GM19467 (cell line): ENCODE measurements at regions not wholly inside any gene's neighbourhood (a gene's known extent, or its start where the extent isn't known, plus 50 kb on each side); places are given as distances from the start of the nearest gene placed in this dataset.
A peak's percentile ranks its signal among the peaks of the same experiment; 100 is the strongest.

Experiments used
- ATAC-seq: cut with Tn5 transposase; IDR thresholded peaks from one replicate; pipeline ENCODE4 v1.9.1; 2021; ENCODE audit warnings: mild to moderate bottlenecking, moderate library complexity; ENCODE audit not compliant: unreplicated experiment

- ATAC-seq: no peak
Measured at GRCh38 chr2:198315791-198316630, 511.6 kb downstream of the PLCL1 start.

- no peak for ATAC-seq
Measured at GRCh38 chr2:198314559-198315153, 510.3 kb downstream of the PLCL1 start.

DNA sequence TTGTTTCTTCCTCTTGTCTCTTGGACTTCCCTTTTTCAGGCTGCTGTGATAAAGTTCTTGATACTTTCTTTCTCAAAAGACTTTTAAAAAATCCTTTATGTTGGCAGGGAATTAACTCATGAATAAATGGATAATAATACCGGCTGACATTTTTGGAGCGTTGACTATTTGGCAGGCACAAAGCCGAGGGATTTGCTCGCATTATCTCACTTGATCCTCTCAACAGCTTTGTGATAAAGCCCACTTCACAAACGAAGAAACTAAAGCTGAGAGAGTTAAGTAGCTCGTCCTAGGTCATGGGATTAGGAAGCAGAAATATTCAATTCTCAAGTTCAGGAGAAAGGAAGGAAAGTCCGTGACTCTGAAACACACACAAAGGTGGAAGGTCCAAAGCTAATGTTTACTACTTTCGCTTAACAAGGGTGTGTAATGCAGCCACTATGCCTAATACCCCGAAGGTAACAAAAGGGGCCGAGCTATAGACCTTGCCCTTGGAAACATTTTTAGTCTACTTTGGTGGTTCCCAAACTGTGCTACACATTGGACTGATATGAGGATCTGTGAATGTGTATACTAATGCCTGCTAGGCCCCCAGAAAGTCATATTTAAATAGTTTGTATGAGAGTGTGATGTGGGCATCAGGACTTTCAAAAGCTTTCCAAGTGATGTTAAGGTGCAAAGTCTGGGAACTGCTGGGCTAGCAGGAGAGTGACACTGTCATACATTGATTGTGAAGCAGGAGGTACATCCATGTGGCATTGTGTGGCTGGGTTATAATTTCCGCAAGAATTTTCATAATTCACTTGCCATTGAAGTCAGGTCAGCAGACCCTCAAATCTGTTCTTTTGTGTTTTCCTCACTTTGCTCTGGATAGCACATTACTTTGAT is 508.4 kb downstream of the PLCL1 start:
- no peak for ATAC-seq

DNA sequence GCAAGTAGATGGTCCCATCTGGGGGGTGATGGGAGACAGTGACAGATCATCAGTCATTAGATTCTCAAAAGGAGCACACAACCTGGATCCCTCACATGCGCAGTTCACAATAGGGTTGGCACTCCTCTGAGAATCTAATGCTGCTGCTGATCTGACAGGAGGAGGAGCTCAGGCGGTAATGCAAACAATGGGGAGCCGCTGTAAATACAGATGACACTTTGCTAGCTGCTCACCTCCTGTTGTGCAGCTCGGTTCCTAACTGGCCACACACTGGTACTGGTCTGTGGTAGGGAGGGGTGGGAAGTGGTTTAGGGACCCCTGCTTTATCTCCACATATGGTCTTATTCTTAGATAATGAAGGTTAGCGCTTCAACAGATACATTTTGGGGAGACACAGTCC is 506.6 kb downstream of the PLCL1 start:
- no peak for ATAC-seq

GRCh38 chr2:198309673-198310280 is 505.4 kb downstream of the PLCL1 start:
- ATAC-seq: no peak

GRCh38 chr2:198309081-198309480 is 504.7 kb downstream of the PLCL1 start:
- no peak for ATAC-seq

- no peak for ATAC-seq
Measured at GRCh38 chr2:198308368-198308767, 504.0 kb downstream of the PLCL1 start.

DNA sequence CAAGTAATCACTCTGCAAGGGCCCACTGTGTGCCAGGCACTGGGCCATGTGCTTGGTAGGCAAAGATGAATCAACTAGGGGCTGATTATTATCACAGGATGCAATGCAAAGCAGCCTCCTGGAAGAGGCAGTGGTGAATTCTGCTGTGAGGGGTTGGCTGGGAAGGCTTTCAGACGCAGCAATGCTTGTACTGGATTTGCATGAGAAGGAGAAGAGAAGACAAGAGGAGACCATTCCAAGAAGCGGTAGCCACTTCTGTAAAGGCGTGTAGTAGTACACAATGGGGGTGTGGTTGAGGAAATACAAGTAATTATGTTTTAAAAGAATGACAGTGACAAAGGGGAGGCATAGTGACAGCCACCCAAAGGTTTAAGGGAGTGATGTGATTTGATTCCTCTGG is 502.7 kb downstream of the PLCL1 start:
- ATAC-seq: no peak

- ATAC-seq: no peak
Measured at GRCh38 chr2:198304859-198305258, 500.5 kb downstream of the PLCL1 start.

- ATAC-seq: no peak
Measured at GRCh38 chr2:198297350-198297749, 493.0 kb downstream of the PLCL1 start.

DNA sequence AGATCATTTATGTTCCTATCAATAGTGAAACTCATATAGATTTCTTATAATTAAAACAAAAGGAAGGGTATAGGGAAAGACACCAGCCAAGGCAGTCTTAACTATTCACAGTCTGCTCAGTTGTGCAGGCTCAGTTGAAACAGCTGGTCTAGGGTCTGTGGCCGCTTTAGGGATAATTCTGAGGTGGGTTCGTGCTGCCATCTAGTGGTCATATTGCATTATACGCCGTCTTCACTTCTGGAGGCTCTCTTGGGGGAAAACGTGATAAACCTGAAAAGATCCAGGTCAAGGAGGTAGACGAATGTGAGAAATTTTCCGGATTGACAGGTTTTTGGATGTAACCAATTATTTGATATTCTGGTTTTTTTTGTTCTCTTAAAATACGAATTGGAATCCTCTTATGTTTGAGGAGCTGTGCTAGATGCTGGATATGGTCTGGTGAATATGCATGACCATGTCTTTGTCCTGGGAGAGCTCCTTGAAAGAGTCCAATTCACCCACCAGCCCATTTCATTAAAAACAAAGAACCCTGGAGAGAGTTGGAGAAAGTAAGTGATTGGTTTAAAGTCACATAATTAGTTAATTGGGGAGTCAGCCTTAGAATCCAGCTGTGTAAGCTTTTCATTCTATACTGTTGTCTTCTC is 492.4 kb downstream of the PLCL1 start:
- ATAC-seq: peak; percentile 96

DNA sequence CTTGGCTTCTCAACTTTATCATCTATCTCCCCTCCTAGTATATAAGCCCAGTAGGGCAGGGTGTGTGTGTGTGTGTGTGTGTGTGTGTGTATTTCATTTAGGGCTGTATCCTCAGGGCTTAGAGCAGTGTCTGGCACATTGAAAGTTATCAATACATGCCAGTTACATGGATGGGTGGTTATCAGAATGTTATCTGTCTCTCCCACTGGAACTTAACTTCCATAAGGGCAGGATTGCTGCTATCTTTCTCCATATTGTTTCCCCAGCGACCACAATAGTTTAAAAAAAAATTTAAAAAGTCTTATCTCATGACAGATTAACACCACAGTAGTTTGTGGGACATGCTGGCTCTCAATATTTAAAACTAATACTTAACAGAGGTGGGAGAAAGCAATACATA is 488.9 kb downstream of the PLCL1 start:
- ATAC-seq: no peak

GRCh38 chr2:198289811-198290210 is 485.4 kb downstream of the PLCL1 start:
- no peak for ATAC-seq

- ATAC-seq: no peak
Measured at GRCh38 chr2:198287706-198288105, 483.3 kb downstream of the PLCL1 start.

DNA sequence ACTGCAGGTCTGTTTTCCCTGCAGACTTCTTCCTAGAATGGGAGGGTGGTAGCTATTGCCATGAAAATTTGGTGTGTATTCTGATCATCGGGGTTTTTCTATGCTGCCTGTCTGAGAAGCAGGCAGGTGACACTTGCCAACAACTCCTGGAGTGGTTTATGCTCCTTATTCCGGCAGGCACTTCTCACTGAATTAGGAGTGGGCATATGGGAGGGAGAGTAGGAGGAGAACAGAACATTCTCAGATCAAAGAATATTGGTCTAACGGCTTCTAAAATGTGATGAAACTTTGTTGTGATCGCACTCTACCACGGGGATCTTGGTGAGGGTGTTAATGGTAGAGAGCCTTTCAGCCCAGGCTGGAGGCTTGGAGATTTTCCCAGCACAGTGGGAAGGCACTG is 480.8 kb downstream of the PLCL1 start:
- ATAC-seq: no peak

GRCh38 chr2:198283146-198283545 is 478.8 kb downstream of the PLCL1 start:
- no peak for ATAC-seq

DNA sequence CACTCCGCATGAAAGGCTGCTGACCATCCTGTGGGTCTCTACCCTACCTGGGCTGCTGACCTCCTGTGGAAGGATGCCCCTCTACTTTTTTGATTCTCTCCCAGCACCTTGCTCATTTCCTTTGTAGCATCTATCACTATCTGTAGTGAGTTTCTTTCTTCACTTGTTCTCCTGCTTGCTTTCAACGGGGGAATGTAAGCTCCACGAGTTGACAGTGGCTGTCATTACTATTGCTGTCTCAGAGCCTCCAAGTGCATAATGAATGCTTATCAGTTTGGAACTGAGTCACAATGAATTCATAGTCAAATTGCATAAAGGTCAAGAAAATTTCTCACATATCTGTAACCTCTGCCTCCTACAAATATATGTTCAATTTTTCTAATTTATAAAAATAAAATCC is 477.7 kb downstream of the PLCL1 start:
- ATAC-seq: no peak

DNA sequence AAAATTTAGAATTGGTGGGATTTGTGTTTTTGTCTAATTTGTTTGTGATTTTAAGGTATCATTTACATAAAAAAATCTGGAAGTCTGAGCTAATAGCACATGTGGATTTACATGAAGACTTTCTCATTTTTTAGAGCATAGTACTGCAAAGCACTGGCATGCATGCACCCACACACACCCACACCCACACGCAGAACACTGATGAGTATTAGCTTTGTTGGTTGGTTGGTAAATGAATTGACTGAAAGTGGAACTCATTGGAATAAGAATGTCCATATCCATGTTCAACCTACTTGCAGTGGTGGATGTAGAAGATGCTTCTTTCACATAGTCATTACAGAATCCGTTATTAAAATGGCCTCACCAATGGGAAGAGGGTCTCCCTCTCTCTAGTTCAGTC is 475.8 kb downstream of the PLCL1 start:
- no peak for ATAC-seq

DNA sequence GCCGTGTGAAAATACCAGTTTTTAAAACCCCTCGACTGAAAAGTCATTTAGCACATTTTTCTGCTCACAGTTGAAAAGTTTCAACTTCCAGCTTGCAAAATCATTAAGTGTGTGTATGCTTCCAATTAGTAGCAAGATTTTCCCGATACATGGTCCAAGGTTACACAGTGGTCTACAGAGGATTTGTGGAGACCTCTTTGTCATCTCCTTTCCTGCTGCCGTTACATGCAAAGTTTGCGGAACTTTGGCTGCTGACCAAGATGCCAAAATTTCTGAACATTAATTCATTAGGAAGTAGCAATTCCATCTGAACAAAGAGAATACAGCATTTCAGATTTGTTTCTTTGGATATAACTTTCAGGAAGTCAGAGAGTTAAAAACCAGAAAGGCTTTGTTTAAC is 474.6 kb downstream of the PLCL1 start:
- ATAC-seq: no peak

DNA sequence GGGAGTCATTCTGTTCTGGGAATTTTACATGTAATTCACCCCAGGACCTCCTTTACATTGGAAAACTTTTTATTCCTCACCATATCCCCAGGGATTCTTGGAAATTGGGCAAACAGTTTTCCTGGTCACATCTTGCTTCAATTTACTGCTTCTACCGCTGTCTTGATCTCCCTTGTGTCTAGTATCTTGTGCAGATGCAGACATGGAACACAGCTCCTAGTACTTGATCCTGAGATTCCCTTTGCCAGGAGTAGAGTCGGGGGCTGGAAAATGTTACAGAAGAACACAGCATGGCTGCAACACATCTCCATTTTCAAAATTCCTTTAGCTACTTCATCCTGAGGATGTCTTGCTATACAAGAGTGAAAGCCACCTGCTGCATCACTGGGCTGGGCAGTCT is 472.8 kb downstream of the PLCL1 start:
- ATAC-seq: no peak

DNA sequence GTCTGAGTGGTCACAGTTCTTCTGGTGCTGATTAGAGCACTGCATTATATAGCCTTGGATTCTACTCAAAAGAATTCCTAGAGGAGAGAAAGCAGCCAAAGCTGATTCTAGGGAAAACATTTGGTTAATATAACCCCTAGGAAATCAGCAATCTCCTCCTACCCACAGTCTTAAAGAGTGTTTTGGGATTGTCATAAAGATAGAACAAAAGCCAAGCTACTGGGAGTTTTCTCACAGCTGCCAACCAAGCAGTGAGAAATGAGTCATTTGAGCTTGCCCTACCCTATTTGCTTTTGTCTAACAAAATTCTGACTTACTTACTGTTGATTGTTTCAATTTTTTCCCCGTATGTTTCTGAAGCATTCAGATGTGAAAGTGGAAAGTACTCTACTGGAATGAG is 469.3 kb downstream of the PLCL1 start:
- ATAC-seq: no peak
